HEK293 (cell line): ENCODE measurements at regions not wholly inside any gene's neighbourhood (a gene's known extent, or its start where the extent isn't known, plus 50 kb on each side); places are given as distances from the start of the nearest gene placed in this dataset.

Experiments
- CTCF ChIA-PET: fragments of 350-600 bp; formaldehyde crosslinking; extraction: SDS; loops from one replicate; lab custom pipeline; 2021; ENCODE audit warnings: antibody characterized with exemption; lab: Yijun Ruan, JAX
- POLR2A ChIA-PET: fragments of 300-600 bp; formaldehyde crosslinking; extraction: SDS; loops from one replicate; lab custom pipeline; 2020; ENCODE audit warnings: antibody characterized with exemption, inconsistent platforms; lab: Yijun Ruan, JAX
- H3K27ac ChIP-seq: fragments of 200-500 bp; sonication (Bioruptor generic); 2 replicates; pipeline ENCODE4 v1.5.1; 2014; ENCODE audit warnings: low read depth, low read length, control low read depth, inconsistent platforms; ENCODE audit errors: extremely low read depth
- H3K36me3 ChIP-seq, 2 experiments: fragments of 200-500 bp in 1 of 2; sonication (Bioruptor generic) in 1 of 2; 1 replicate in 1 of 2; 2 replicates in 1 of 2; pipeline ENCODE4 v1.5.1; 2014 to 2017; ENCODE audit warnings: inconsistent platforms in 2 of 2, low read length in 2 of 2; ENCODE audit not compliant: control insufficient read depth in 2 of 2, insufficient read depth in 1 of 2
- H3K4me1 ChIP-seq: fragments of 200-500 bp; sonication (Bioruptor generic); 2 replicates; pipeline ENCODE4 v1.5.1; 2014; ENCODE audit warnings: mild to moderate bottlenecking, low read length, inconsistent platforms; ENCODE audit not compliant: control insufficient read depth, insufficient read depth
- H3K4me3 ChIP-seq: 2 replicates; pipeline ENCODE4 v1.5.1; 2011; ENCODE audit warnings: low read depth, mild to moderate bottlenecking, control low read depth, low read length, moderate library complexity
- H3K9me3 ChIP-seq: fragments of 200-500 bp; sonication (Bioruptor generic); 2 replicates; pipeline ENCODE4 v1.5.1; 2014; ENCODE audit warnings: low read depth, low read length, inconsistent platforms; ENCODE audit not compliant: control insufficient read depth, insufficient read depth
- GLIS1 ChIP-seq: fragments of 450-650 bp; formaldehyde crosslinking; IDR thresholded peaks from 2 replicates; pipeline ENCODE4 v1.5.1; 2016; ENCODE audit warnings: missing biosample characterization, missing genetic modification characterization
- KLF1 ChIP-seq: fragments of 450-650 bp; formaldehyde crosslinking; IDR thresholded peaks from 2 replicates; pipeline ENCODE4 v1.5.1; 2016; ENCODE audit warnings: missing biosample characterization, missing genetic modification characterization
- KLF10 ChIP-seq: fragments of 450-650 bp; IDR thresholded peaks from 2 replicates; pipeline ENCODE4 v1.5.1; 2018; ENCODE audit warnings: missing biosample characterization, mild to moderate bottlenecking, missing genetic modification characterization
- KLF16 ChIP-seq: fragments of 450-650 bp; formaldehyde crosslinking; IDR thresholded peaks from 2 replicates; pipeline ENCODE4 v1.5.1; 2017; ENCODE audit warnings: missing biosample characterization, missing genetic modification characterization
- PRDM1 ChIP-seq: fragments of 450-650 bp; formaldehyde crosslinking; IDR thresholded peaks from 2 replicates; pipeline ENCODE4; 2016; ENCODE audit warnings: missing biosample characterization, missing genetic modification characterization
- SALL2 ChIP-seq: fragments of 450-650 bp; formaldehyde crosslinking; IDR thresholded peaks from 2 replicates; pipeline ENCODE4 v1.5.0; 2017; ENCODE audit warnings: missing biosample characterization, mild to moderate bottlenecking, missing genetic modification characterization, borderline replicate concordance
- SP2 ChIP-seq: fragments of 450-650 bp; formaldehyde crosslinking; IDR thresholded peaks from 2 replicates; pipeline ENCODE4 v1.5.1; 2016; ENCODE audit warnings: missing biosample characterization, missing genetic modification characterization
- SP3 ChIP-seq: fragments of 450-650 bp; formaldehyde crosslinking; IDR thresholded peaks from 2 replicates; pipeline ENCODE4 v1.5.1; 2016; ENCODE audit warnings: missing biosample characterization, missing genetic modification characterization
- ZEB2 ChIP-seq: fragments of 450-650 bp; formaldehyde crosslinking; IDR thresholded peaks from 2 replicates; pipeline ENCODE4 v1.5.1; 2016; ENCODE audit warnings: missing biosample characterization, missing genetic modification characterization
- ZIC2 ChIP-seq: fragments of 450-650 bp; formaldehyde crosslinking; IDR thresholded peaks from 2 replicates; pipeline ENCODE4 v1.5.1; 2016; ENCODE audit warnings: missing biosample characterization, missing genetic modification characterization
- ZNF138 ChIP-seq: fragments of 450-650 bp; formaldehyde crosslinking; IDR thresholded peaks from 2 replicates; pipeline ENCODE4 v1.5.1; 2016; ENCODE audit warnings: missing biosample characterization, missing genetic modification characterization, borderline replicate concordance
- ZNF140 ChIP-seq: fragments of 450-650 bp; formaldehyde crosslinking; IDR thresholded peaks from 2 replicates; pipeline ENCODE4 v1.5.1; 2016; ENCODE audit warnings: missing biosample characterization, missing genetic modification characterization
- ZNF184 ChIP-seq: fragments of 450-650 bp; IDR thresholded peaks from 2 replicates; pipeline ENCODE4 v1.5.1; 2018; ENCODE audit warnings: missing biosample characterization, mild to moderate bottlenecking, missing genetic modification characterization
- ZNF266 ChIP-seq: fragments of 450-650 bp; formaldehyde crosslinking; IDR thresholded peaks from 2 replicates; pipeline ENCODE4 v1.5.1; 2016; ENCODE audit warnings: missing biosample characterization, missing genetic modification characterization, low read depth
- ZNF274 ChIP-seq, 2 experiments: fragments of 200-500 bp in 1 of 2; fragments of 450-650 bp in 1 of 2; sonication (Bioruptor generic) in 1 of 2; formaldehyde crosslinking in 1 of 2; IDR thresholded peaks; 2 replicates each; pipeline versions ENCODE4 v1.5.1 to v1.6.1; 2014 to 2016; ENCODE audit warnings: borderline replicate concordance in 1 of 2, inconsistent platforms in 1 of 2, low read length in 1 of 2, missing biosample characterization in 1 of 2, missing genetic modification characterization in 1 of 2
- ZNF292 ChIP-seq: fragments of 450-650 bp; formaldehyde crosslinking; IDR thresholded peaks from 2 replicates; pipeline ENCODE4 v1.5.1; 2016; ENCODE audit warnings: low read depth, missing biosample characterization, missing genetic modification characterization, borderline replicate concordance
- ZNF324 ChIP-seq: fragments of 450-650 bp; formaldehyde crosslinking; IDR thresholded peaks from 2 replicates; pipeline ENCODE4 v1.5.1; 2016; ENCODE audit warnings: missing biosample characterization, missing genetic modification characterization
- ZNF341 ChIP-seq: fragments of 450-650 bp; formaldehyde crosslinking; IDR thresholded peaks from 2 replicates; pipeline ENCODE4; 2016; ENCODE audit warnings: low read depth, missing biosample characterization, missing genetic modification characterization
- ZNF404 ChIP-seq: fragments of 450-650 bp; formaldehyde crosslinking; IDR thresholded peaks from 2 replicates; pipeline ENCODE4 v1.5.1; 2017; ENCODE audit warnings: missing biosample characterization, missing genetic modification characterization
- ZNF555 ChIP-seq: fragments of 450-650 bp; formaldehyde crosslinking; conservative IDR thresholded peaks from 2 replicates; pipeline ENCODE4 v1.5.1; 2017; ENCODE audit warnings: missing biosample characterization, mild to moderate bottlenecking, missing genetic modification characterization, inconsistent platforms
- ZNF768 ChIP-seq: fragments of 450-650 bp; formaldehyde crosslinking; IDR thresholded peaks from 2 replicates; pipeline ENCODE4 v1.5.1; 2018; ENCODE audit warnings: missing biosample characterization, mild to moderate bottlenecking, missing genetic modification characterization
- ZNF843 ChIP-seq: fragments of 450-650 bp; formaldehyde crosslinking; IDR thresholded peaks from 2 replicates; pipeline ENCODE4 v1.5.1; 2016; ENCODE audit warnings: missing biosample characterization, missing genetic modification characterization
- TF ChIP-seq, protein P1 (sequence below): fragments of 450-650 bp; formaldehyde crosslinking; IDR thresholded peaks from 2 replicates; pipeline ENCODE4 v1.5.1; 2016; ENCODE audit warnings: missing biosample characterization, missing genetic modification characterization
- TF ChIP-seq, protein P2 (sequence below): fragments of 450-650 bp; formaldehyde crosslinking; optimal IDR thresholded peaks from 2 replicates; pipeline ENCODE3; 2016; ENCODE audit warnings: missing biosample characterization, mild to moderate bottlenecking, missing genetic modification characterization
- TF ChIP-seq, protein P3 (sequence below): fragments of 450-650 bp; formaldehyde crosslinking; IDR thresholded peaks from 2 replicates; pipeline ENCODE4 v1.5.0; 2017; ENCODE audit warnings: missing biosample characterization, missing genetic modification characterization, borderline replicate concordance
- TF ChIP-seq, protein P4 (sequence below): fragments of 450-650 bp; formaldehyde crosslinking; IDR thresholded peaks from 2 replicates; pipeline ENCODE4 v1.5.1; 2016; ENCODE audit warnings: missing biosample characterization, missing genetic modification characterization
- TF ChIP-seq, protein P5 (sequence below): fragments of 450-650 bp; formaldehyde crosslinking; IDR thresholded peaks from 2 replicates; pipeline ENCODE4 v1.5.1; 2016; ENCODE audit warnings: missing biosample characterization, missing genetic modification characterization, low read depth

DNA sequence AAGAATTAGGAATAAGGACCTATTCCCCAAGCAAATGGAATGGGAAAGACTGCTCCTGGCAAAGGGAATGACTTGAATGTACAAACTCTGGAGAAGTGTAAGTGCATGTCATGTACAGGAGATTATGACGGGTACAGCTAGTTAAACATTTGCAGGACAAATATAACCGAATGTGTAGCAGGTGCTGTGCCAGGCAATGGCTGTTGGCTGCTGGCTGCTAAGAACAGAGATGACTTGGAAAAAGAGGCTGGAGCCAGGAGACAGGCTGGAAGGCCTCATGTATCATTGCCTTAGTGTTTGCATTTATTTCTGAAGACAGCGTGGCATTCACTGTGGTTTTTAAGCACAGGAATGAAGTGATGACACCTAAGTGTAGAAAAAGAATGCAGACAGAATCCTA lies 136.8 kb downstream of the TTC8 start:
- Histone ChIP-seq H3K36me3 (no peaks in the 10 kb centered on the region), H3K9me3 (no peaks in the 10 kb centered on the region), H3K4me3 (no peak overlapping the region), H3K27ac (no peak overlapping the region), H3K4me1 (no peaks in the 10 kb centered on the region)
- CTCF ChIA-PET, result no interaction called here
- POLR2A ChIA-PET, result no interaction called here
- TF ChIP-seq SP2 (tag by site-specific recombination) (no peak), ZNF292 (tag by site-specific recombination) (no peak), PRDM1 (no peak), KLF10 (tag by site-specific recombination) (no peak), ZNF184 (tag by site-specific recombination) (no peak), ZEB2 (tag by site-specific recombination) (no peak), ZNF274 (IDR thresholded peaks at IDR 0.05; ENCODE audit: low read length) (no peak), ZNF274 (tag by site-specific recombination; IDR thresholded peaks at IDR 0.05; ENCODE audit: borderline replicate concordance) (no peak), ZNF138 (no peak), KLF1 (tag by site-specific recombination) (no peak), ZNF555 (no peak), ZNF140 (no peak), ZNF404 (no peak)
- TF ChIP-seq, protein P1, sequence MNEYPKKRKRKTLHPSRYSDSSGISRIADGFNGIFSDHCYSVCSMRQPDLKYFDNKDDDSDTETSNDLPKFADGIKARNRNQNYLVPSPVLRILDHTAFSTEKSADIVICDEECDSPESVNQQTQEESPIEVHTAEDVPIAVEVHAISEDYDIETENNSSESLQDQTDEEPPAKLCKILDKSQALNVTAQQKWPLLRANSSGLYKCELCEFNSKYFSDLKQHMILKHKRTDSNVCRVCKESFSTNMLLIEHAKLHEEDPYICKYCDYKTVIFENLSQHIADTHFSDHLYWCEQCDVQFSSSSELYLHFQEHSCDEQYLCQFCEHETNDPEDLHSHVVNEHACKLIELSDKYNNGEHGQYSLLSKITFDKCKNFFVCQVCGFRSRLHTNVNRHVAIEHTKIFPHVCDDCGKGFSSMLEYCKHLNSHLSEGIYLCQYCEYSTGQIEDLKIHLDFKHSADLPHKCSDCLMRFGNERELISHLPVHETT (tag by site-specific recombination), result no peak
- TF ChIP-seq, protein P2, sequence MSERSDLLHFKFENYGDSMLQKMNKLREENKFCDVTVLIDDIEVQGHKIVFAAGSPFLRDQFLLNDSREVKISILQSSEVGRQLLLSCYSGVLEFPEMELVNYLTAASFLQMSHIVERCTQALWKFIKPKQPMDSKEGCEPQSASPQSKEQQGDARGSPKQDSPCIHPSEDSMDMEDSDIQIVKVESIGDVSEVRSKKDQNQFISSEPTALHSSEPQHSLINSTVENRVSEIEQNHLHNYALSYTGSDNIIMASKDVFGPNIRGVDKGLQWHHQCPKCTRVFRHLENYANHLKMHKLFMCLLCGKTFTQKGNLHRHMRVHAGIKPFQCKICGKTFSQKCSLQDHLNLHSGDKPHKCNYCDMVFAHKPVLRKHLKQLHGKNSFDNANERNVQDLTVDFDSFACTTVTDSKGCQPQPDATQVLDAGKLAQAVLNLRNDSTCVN, result no peak

DNA sequence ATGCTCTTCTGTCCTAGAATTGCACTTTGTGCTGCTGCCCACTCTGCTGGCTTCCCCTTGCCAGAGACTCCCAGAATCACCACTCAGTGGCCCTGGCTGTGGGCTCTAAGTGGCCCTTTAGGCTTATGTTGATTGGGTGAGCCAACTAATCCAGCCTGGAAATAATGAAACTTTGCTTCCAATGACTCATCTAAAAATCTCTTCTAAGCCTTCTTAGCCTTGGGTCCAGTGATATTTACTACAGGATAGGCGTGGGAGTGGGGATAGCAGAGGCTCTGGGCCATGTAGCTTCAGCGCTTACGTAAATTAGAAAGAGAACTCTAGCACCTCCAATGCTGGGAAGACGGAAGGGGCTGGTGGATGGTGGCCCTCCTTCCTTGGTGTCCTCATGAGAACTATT lies 137.9 kb downstream of the TTC8 start:
- Histone ChIP-seq H3K9me3 (no peaks in the 10 kb centered on the region), H3K27ac (no peak overlapping the region), H3K36me3 (no peaks in the 10 kb centered on the region), H3K4me1 (no peaks in the 10 kb centered on the region), H3K4me3 (no peak overlapping the region)
- POLR2A ChIA-PET, result no interaction called here
- CTCF ChIA-PET, result no interaction called here
- no peak for TF ChIP-seq ZNF266 (tag by site-specific recombination)
- TF ChIP-seq ZNF404, result no peak
- no peak for TF ChIP-seq KLF16
- TF ChIP-seq ZNF324 (tag by site-specific recombination), result no peak
- TF ChIP-seq ZNF768 (tag by site-specific recombination), result no peak
- TF ChIP-seq SP3 (tag by site-specific recombination), result no peak
- TF ChIP-seq, protein P3, sequence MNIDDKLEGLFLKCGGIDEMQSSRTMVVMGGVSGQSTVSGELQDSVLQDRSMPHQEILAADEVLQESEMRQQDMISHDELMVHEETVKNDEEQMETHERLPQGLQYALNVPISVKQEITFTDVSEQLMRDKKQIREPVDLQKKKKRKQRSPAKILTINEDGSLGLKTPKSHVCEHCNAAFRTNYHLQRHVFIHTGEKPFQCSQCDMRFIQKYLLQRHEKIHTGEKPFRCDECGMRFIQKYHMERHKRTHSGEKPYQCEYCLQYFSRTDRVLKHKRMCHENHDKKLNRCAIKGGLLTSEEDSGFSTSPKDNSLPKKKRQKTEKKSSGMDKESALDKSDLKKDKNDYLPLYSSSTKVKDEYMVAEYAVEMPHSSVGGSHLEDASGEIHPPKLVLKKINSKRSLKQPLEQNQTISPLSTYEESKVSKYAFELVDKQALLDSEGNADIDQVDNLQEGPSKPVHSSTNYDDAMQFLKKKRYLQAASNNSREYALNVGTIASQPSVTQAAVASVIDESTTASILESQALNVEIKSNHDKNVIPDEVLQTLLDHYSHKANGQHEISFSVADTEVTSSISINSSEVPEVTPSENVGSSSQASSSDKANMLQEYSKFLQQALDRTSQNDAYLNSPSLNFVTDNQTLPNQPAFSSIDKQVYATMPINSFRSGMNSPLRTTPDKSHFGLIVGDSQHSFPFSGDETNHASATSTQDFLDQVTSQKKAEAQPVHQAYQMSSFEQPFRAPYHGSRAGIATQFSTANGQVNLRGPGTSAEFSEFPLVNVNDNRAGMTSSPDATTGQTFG (tag by site-specific recombination), result no peak
- TF ChIP-seq, protein P4, sequence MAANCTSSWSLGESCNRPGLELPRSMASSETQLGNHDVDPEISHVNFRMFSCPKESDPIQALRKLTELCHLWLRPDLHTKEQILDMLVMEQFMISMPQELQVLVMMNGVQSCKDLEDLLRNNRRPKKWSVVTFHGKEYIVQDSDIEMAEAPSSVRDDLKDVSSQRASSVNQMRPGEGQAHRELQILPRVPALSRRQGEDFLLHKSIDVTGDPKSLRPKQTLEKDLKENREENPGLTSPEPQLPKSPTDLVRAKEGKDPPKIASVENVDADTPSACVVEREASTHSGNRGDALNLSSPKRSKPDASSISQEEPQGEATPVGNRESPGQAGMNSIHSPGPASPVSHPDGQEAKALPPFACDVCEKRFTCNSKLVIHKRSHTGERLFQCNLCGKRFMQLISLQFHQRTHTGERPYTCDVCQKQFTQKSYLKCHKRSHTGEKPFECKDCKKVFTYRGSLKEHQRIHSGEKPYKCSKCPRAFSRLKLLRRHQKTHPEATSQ, result no peak
- TF ChIP-seq ZNF341, result no peak
- TF ChIP-seq, protein P5, sequence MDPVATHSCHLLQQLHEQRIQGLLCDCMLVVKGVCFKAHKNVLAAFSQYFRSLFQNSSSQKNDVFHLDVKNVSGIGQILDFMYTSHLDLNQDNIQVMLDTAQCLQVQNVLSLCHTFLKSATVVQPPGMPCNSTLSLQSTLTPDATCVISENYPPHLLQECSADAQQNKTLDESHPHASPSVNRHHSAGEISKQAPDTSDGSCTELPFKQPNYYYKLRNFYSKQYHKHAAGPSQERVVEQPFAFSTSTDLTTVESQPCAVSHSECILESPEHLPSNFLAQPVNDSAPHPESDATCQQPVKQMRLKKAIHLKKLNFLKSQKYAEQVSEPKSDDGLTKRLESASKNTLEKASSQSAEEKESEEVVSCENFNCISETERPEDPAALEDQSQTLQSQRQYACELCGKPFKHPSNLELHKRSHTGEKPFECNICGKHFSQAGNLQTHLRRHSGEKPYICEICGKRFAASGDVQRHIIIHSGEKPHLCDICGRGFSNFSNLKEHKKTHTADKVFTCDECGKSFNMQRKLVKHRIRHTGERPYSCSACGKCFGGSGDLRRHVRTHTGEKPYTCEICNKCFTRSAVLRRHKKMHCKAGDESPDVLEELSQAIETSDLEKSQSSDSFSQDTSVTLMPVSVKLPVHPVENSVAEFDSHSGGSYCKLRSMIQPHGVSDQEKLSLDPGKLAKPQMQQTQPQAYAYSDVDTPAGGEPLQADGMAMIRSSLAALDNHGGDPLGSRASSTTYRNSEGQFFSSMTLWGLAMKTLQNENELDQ (tag by site-specific recombination), result no peak
- no peak for TF ChIP-seq SALL2 (tag by site-specific recombination)
- no peak for TF ChIP-seq ZNF843 (tag by site-specific recombination)
- TF ChIP-seq GLIS1, result no peak
- TF ChIP-seq ZIC2, result no peak
- no peak for TF ChIP-seq ZNF292 (tag by site-specific recombination)
- TF ChIP-seq KLF1 (tag by site-specific recombination), result no peak
